H1 (cell line): ENCODE measurements at regions not wholly inside any gene's neighbourhood (a gene's known extent, or its start where the extent isn't known, plus 50 kb on each side); places are given as distances from the start of the nearest gene placed in this dataset.

Source experiments
- CEBPB ChIP-seq: IDR thresholded peaks from 2 replicates; pipeline ENCODE4 v1.6.1; 2012; ENCODE audit warnings: low read depth, low read length
- EZH2 ChIP-seq: fragments of 200-600 bp; sonication (generic); IDR thresholded peaks from 2 replicates; pipeline ENCODE4 v1.7.1; 2012; ENCODE audit warnings: low read depth, mild to moderate bottlenecking, moderate library complexity, low read length, inconsistent platforms; ENCODE audit not compliant: severe bottlenecking
- GABPA ChIP-seq: IDR thresholded peaks from 2 replicates; pipeline ENCODE4 v1.6.1; 2011; ENCODE audit warnings: mild to moderate bottlenecking, low read length, moderate library complexity, borderline replicate concordance; ENCODE audit not compliant: insufficient read depth
- MAFK ChIP-seq: IDR thresholded peaks from 2 replicates; pipeline ENCODE4 v1.6.1; 2012; ENCODE audit warnings: low read depth, mild to moderate bottlenecking, improper control_type of control experiment, low read length
- POLR2A ChIP-seq, 2 experiments: IDR thresholded peaks; 1 replicate in 1 of 2; 2 replicates in 1 of 2; pipeline ENCODE4 v1.6.1; 2011; ENCODE audit warnings: low read depth in 2 of 2, low read length in 2 of 2, mild to moderate bottlenecking in 2 of 2; ENCODE audit errors: control extremely low read depth in 1 of 2
- RBBP5 ChIP-seq: IDR thresholded peaks from 2 replicates; pipeline ENCODE4 v1.7.1; 2012; ENCODE audit warnings: low read depth, mild to moderate bottlenecking, inconsistent platforms, low read length, moderate library complexity, borderline replicate concordance
- RNF2 ChIP-seq: fragments of 200-900, 300-1000 bp; sonication (generic); IDR thresholded peaks from 2 replicates; pipeline ENCODE4 v1.7.1; 2016; ENCODE audit warnings: borderline replicate concordance, low read depth, mild to moderate bottlenecking, antibody characterized with exemption, low read length; ENCODE audit not compliant: poor library complexity, severe bottlenecking; ENCODE audit errors: missing control alignments
- SRF ChIP-seq: IDR thresholded peaks from 2 replicates; pipeline ENCODE4 v1.6.1; 2011; ENCODE audit warnings: mild to moderate bottlenecking, low read depth, low read length, moderate library complexity
- TCF12 ChIP-seq: IDR thresholded peaks from 2 replicates; pipeline ENCODE4 v1.6.1; 2011; ENCODE audit warnings: low read depth, mild to moderate bottlenecking, low read length
- ZNF274 ChIP-seq: IDR thresholded peaks from 2 replicates; pipeline ENCODE4 v1.7.0; 2012; ENCODE audit warnings: low read length, borderline replicate concordance; ENCODE audit errors: extremely low read depth
- TF ChIP-seq, protein P1 (sequence below), 3 experiments: IDR thresholded peaks; 1 replicate in 2 of 3; 2 replicates in 1 of 3; pipeline versions ENCODE4 v1.5.1 to v1.6.1; 2011; ENCODE audit warnings: low read length in 3 of 3, mild to moderate bottlenecking in 3 of 3, inconsistent platforms in 2 of 3, low read depth in 1 of 3, moderate library complexity in 1 of 3; ENCODE audit not compliant: insufficient read depth in 1 of 3; ENCODE audit errors: control extremely low read depth in 1 of 3
- TF ChIP-seq, protein P2 (sequence below): IDR thresholded peaks from 2 replicates; pipeline ENCODE4 v1.6.1; 2011; ENCODE audit warnings: low read length, improper control_type of control experiment

DNA sequence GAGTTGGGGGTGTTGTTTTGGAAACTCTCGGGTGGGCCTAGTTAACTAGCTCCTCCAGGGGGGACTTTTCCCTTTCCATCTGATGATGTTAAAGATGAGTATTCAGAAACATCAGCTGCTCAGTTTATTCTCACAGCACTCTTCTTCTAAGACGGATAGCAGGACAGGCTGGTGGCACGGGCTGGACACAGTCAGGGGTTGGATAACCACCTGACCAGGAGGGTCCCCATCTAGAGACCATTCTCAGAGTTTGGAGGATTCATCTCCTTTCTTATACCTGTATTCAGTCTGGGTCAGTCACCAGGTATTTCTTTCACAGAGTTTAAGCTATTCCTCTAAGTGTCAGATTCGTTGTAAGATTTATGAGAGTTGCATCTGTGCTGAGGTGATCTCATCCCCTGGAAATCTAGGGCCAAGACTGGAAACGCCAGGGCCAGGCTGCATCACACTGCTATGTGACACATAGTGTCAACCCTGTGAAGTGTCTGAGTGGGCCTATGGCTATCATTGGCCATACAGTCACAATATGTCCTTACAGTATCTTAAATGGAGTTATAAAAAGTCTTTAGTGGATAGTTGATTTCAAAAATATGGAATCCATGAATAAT, 111.7 kb downstream of the FAM50B start:
- TF ChIP-seq RNF2 (no peak), TCF12 (no peak), MAFK (no peak), RBBP5 (no peak), EZH2 (no peak), GABPA (no peak), ZNF274 (no peak), POLR2A (IDR thresholded peaks at IDR 0.05; ENCODE audit: control extremely low read depth in 1 of 2, low read depth in 2 of 2, low read length in 2 of 2) (no peak), CEBPB (no peak), SRF (no peak)
- TF ChIP-seq, protein P1, sequence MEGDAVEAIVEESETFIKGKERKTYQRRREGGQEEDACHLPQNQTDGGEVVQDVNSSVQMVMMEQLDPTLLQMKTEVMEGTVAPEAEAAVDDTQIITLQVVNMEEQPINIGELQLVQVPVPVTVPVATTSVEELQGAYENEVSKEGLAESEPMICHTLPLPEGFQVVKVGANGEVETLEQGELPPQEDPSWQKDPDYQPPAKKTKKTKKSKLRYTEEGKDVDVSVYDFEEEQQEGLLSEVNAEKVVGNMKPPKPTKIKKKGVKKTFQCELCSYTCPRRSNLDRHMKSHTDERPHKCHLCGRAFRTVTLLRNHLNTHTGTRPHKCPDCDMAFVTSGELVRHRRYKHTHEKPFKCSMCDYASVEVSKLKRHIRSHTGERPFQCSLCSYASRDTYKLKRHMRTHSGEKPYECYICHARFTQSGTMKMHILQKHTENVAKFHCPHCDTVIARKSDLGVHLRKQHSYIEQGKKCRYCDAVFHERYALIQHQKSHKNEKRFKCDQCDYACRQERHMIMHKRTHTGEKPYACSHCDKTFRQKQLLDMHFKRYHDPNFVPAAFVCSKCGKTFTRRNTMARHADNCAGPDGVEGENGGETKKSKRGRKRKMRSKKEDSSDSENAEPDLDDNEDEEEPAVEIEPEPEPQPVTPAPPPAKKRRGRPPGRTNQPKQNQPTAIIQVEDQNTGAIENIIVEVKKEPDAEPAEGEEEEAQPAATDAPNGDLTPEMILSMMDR (IDR thresholded peaks at IDR 0.05; ENCODE audit: control extremely low read depth in 1 of 3, insufficient read depth in 1 of 3, low read depth in 1 of 3, low read length in 3 of 3): no peak
- TF ChIP-seq, protein P2, sequence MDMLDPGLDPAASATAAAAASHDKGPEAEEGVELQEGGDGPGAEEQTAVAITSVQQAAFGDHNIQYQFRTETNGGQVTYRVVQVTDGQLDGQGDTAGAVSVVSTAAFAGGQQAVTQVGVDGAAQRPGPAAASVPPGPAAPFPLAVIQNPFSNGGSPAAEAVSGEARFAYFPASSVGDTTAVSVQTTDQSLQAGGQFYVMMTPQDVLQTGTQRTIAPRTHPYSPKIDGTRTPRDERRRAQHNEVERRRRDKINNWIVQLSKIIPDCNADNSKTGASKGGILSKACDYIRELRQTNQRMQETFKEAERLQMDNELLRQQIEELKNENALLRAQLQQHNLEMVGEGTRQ: no peak
